Stomach (tissue), 8 donors: ENCODE measurements at regions not wholly inside any gene's neighbourhood (a gene's known extent, or its start where the extent isn't known, plus 50 kb on each side); places are given as distances from the start of the nearest gene placed in this dataset.
"Not testable (repeated sequence)": the region's sequence is repeated elsewhere in the genome, so short reads cannot be mapped to it uniquely, and the experiment has no call there.

ENCODE experiments used
- DNase-seq, 2 donors: peaks; one replicate each; pipeline versions ENCODE4 v3.0.0 to v3.0.0-alpha.2; 2013 to 2019
- H3K27ac ChIP-seq, 5 donors: fragments of 200-600 bp in 4 of 5; sonication (generic) in 4 of 5; one replicate each; pipeline ENCODE4 v1.5.1; 2013 to 2019; ENCODE audit warnings: mild to moderate bottlenecking in 1 of 5, moderate library complexity in 1 of 5
- H3K27me3 ChIP-seq, 3 donors: fragments of 200-600 bp; sonication (generic); one replicate each; pipeline ENCODE4 v1.5.1; 2017 to 2019; ENCODE audit warnings: mixed run types in 1 of 3
- H3K36me3 ChIP-seq, 4 donors: fragments of 200-600 bp; sonication (generic); 1 replicate in 3 of 4; 2 replicates in 1 of 4; pipeline ENCODE4 v1.5.1; 2016 to 2019
- H3K4me1 ChIP-seq, 4 donors: fragments of 200-600 bp; sonication (generic); one replicate each; pipeline ENCODE4 v1.5.1; 2016 to 2019
- H3K4me3 ChIP-seq, 4 donors: fragments of 200-600 bp; sonication (generic) in 3 of 4; one replicate each; pipeline ENCODE4 v1.5.1; 2016 to 2019; ENCODE audit warnings: mild to moderate bottlenecking in 1 of 4
- H3K9me3 ChIP-seq, 4 donors: fragments of 200-600 bp; sonication (generic); one replicate each; pipeline ENCODE4 v1.5.1; 2016 to 2019
- CTCF ChIP-seq, 7 experiments: fragments of 450-650 bp in 4 of 7; fragments of 200-600 bp in 3 of 7; sonication (generic) in 3 of 7; IDR thresholded peaks; one replicate each; pipeline ENCODE4 v1.5.1; 2016 to 2019; ENCODE audit warnings: antibody characterized with exemption in 7 of 7, control low read depth in 2 of 7, mild to moderate bottlenecking in 1 of 7
- EP300 ChIP-seq: sonication (generic); formaldehyde crosslinking; IDR thresholded peaks from one replicate; pipeline ENCODE4 v1.6.1; 2017; ENCODE audit warnings: antibody characterized with exemption
- POLR2A ChIP-seq, 4 donors: fragments of 450-650 bp; IDR thresholded peaks; one replicate each; pipeline ENCODE4 v1.6.1; 2016; ENCODE audit warnings: antibody characterized with exemption in 4 of 4, control low read depth in 2 of 4, mild to moderate bottlenecking in 1 of 4, moderate library complexity in 1 of 4
- POLR2AphosphoS5 ChIP-seq, 3 donors: sonication (generic); formaldehyde crosslinking; IDR thresholded peaks; one replicate each; pipeline ENCODE4 v1.6.1; 2016; ENCODE audit warnings: antibody characterized with exemption in 3 of 3
- WGBS, 5 donors: extraction: QIAGEN DNeasy Blood & Tissue Kit in 3 of 5; methylation state at CpG; one replicate each; pipeline versions ENCODE4 v1.1.5 to v1.1.7; 2013 to 2018; 5-methylcytosine and 5-hydroxymethylcytosine counted together
- intact Hi-C: fragments of 100-400 bp; cut with DNase I; formaldehyde crosslinking; loops from one replicate; pipeline ENCODE4 v1.15.1; 2023; ENCODE audit warnings: low total_unique reads
- donor health status: healthy with polysubstance abuse.
- donor health status: Bipolar disorder and iron deficiency.
- donor health status: healthy.

GRCh38 chr10:42722575-42722974, 60.0 kb upstream of the BMS1 start:
- Histone ChIP-seq H3K9me3 (no peaks in the 10 kb centered on the region), H3K27me3 (peaks cover 0 to 40% (median 15%) of the 10 kb centered on the region in 3 donors), H3K27ac (no peak overlapping the region), H3K36me3 (no peaks in the 10 kb centered on the region), H3K4me1 (peaks cover 0 to 6% (median 0%) of the 10 kb centered on the region in 4 donors), H3K4me3 (no peak overlapping the region)
- DNase-seq = no peak
- no peak for TF ChIP-seq CTCF (IDR thresholded peaks at IDR 0.05)
- no peak for TF ChIP-seq EP300
- TF ChIP-seq POLR2A (IDR thresholded peaks at IDR 0.05) = no peak
- TF ChIP-seq POLR2AphosphoS5 (IDR thresholded peaks at IDR 0.05) = no peak
- 61 to 73% (median 66%) methylated on average over 4 of the region's 4 CpGs for WGBS, 5 donors
- intact Hi-C loops = no loop called here

GRCh38 chr10:42723549-42723948, 59.0 kb upstream of the BMS1 start:
- H3K27ac ChIP-seq, intact Hi-C loops: not testable (repeated sequence)
- 63 to 80% (median 72%) methylated on average over 3 of the region's 3 CpGs for WGBS, 5 donors

GRCh38 chr10:42724660-42725059, 57.9 kb upstream of the BMS1 start:
- WGBS, 5 donors = 14 to 55% (median 25%) methylated on average over 2 of the region's 2 CpGs
- H3K9me3 ChIP-seq, H3K27ac ChIP-seq, H3K4me3 ChIP-seq, intact Hi-C loops, H3K4me1 ChIP-seq, H3K36me3 ChIP-seq: not testable (repeated sequence)
- peaks cover 0 to 40% (median 15%) of the 10 kb centered on the region in 3 donors for H3K27me3 ChIP-seq
- peak; percentile 9 to 60 for DNase-seq

More at GRCh38 chr10:42723549-42723948, 59.0 kb upstream of the BMS1 start:
- not testable (repeated sequence) for DNase-seq, H3K36me3 ChIP-seq, H3K4me3 ChIP-seq, H3K4me1 ChIP-seq, H3K9me3 ChIP-seq
- peaks cover 0 to 40% (median 15%) of the 10 kb centered on the region in 3 donors for H3K27me3 ChIP-seq

- H3K27ac ChIP-seq = no peak overlapping the region
- no peak for TF ChIP-seq POLR2A (IDR thresholded peaks at IDR 0.05)
- TF ChIP-seq POLR2AphosphoS5 (IDR thresholded peaks at IDR 0.05) = no peak
- no peak for TF ChIP-seq CTCF (IDR thresholded peaks at IDR 0.05)
- no peak for TF ChIP-seq EP300
- no peak for DNase-seq
- peaks cover 0 to 15% (median 6%) of the 10 kb centered on the region in 3 donors for H3K27me3 ChIP-seq
- intact Hi-C loops = no loop called here
- no peak overlapping the region for H3K4me3 ChIP-seq
- WGBS, 5 donors = 87 to 97% (median 91%) methylated on average over 4 of the region's 4 CpGs
- no peaks in the 10 kb centered on the region for H3K36me3 ChIP-seq
- no peaks in the 10 kb centered on the region for H3K9me3 ChIP-seq
- H3K4me1 ChIP-seq = no peaks in the 10 kb centered on the region
Observed at GRCh38 chr10:42732266-42732665, 50.3 kb upstream of the BMS1 start.
